ENCODE measurements at regions not wholly inside any gene's neighbourhood (a gene's known extent, or its start where the extent isn't known, plus 50 kb on each side); places are given as distances from the start of the nearest gene placed in this dataset.

DNA sequence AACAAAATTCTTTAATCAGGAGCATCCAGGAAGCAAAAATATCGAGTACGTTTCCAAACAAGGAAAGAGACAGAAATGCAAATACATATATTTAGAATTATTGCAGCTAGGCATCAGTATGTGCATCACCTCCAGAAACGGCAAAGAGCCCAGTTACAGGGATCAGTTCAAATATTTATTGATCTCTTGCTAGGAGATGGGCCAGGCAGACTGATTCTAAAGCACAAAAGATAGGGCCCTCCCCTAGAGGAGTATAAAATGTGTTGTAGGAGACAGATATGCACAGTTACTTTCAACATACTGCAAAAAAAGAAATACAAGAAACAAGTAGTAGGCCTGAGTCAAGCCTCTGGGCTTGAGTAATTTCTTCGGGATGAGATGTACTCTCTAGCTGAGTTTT, 80.7 kb upstream of the NHSL1 start:
- no peak for DNase-seq (ENCODE audit: low spot score)

DNA sequence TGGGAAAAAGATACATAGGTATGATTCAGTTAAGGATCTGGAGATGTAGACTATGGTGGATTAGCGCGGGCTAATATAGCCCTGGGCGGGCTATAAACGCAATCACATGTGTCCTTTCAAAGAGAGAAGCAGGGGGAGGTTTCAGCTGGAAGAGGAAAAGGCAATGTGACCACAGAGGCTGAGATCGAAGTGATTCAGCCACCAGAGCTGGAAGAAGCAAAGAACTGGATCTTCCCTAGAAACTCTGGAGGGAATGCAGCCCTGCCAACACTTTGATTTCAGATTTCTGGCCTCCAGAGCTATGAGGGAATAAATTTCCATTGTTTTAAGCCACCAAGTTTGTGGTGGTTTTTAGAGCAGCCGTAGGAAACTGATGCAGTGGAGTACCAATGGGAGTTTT, 81.5 kb upstream of the NHSL1 start:
- no peak for DNase-seq (ENCODE audit: low spot score)

DNA sequence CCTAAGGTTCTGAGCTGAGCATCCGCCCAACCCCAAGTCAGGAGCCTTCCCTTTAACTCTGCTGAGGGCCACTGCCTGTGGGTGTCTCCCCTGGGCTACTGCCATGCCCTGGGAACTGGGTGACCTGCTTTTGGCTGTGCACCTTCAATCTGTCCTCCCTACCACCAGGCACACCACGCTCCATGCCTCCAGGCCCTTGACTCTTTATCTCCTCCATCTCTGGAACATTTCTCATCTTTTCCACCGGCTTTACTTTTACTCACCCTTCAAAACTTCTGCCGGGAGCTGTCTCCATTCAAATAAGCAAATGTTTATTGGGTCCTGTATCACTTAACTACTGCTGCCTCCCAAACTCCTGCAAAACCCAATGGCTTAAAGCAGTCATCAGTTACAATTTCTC, 83.3 kb upstream of the NHSL1 start:
- no peak for DNase-seq (ENCODE audit: low spot score)

DNA sequence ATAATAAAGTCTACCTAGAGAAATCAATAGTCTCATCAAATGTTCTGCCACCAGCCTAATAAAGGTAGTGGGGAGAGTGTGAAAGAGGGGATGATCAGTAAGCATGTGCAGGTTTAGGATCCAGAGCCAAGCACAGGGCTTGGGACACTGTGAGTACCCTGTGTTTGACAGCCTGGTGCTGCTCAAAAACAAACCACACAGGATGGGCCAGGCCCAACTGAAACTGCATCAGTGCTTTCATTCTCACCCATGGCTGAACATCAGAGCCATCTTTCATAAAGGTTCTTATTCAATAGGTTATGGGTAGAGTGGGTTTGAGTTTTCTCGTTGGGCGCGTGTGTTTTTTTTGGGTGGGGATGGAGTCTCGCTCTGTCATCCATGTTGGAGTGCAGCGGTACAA, 87.3 kb upstream of the NHSL1 start:
- no peak for DNase-seq (ENCODE audit: low spot score)

GRCh38 chr6:138588805-138589434, 89.6 kb upstream of the NHSL1 start:
- DNase-seq (ENCODE audit: low spot score): peak; percentile 61

GRCh38 chr6:138590796-138591709, 91.8 kb upstream of the NHSL1 start:
- DNase-seq (ENCODE audit: low spot score): peak; percentile 52

DNA sequence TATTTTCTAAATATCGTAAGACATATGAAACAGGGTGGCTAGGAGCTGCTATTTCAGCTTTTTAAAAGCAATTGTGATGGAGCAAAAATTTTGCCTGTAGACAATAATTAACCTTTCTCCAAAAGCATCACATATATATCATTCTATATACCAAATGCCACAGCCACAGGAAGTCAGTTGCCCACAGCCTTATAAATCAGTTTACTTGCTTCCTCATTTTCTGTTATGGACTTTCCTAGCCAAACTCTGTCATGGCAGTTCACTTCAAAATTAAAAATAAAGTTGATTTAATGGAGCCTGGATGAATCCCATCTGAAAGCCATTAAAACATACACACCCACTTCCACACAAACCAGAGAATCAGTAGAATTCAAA, 93.4 kb upstream of the NHSL1 start:
- DNase-seq (ENCODE audit: low spot score): no peak

- no peak for DNase-seq (ENCODE audit: low spot score)
Observed at GRCh38 chr6:138593124-138593877, 94.0 kb upstream of the NHSL1 start.

GRCh38 chr6:138593909-138594757, 94.8 kb upstream of the NHSL1 start:
- no peak for DNase-seq (ENCODE audit: low spot score)

DNA sequence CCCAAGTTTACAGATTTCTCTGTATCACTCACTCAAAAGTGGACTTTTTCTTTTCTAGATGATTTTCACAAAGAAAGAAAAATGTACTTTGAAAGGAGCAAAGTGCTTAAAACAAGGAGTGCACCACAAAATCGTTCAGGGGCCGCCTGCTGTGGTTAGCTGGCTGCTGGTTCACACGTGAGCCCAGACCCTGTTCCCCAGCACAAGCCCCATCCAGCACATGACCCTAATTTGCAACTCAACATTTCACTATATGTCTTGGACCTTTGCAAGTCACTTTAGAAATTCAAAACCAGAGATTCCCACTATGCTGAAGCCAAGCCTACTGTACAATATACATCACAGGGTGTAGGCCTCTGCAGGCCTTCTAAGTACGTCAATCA, 95.5 kb upstream of the NHSL1 start:
- DNase-seq (ENCODE audit: low spot score): no peak

- no peak for DNase-seq (ENCODE audit: low spot score)
Observed at GRCh38 chr6:138596126-138596525, 96.8 kb upstream of the NHSL1 start.

DNA sequence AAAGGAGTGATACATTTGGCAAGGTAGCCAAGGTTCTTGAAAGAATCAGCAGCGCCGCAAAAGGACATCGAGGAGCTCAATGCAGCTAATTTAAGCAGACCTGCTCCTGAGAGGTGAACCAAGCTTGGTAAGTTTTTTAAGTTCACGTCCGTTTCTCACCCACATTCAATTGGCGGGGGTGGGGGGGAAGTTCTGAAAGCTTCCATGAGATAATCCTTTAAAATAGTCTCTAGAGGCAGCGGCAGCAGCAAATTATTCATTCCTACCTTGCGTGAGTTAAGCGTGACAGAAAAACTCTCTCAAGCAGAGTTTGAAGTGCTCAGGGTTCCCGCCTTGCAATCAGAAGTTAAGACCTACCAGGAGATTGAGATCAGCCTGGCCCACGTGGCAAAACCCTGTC, 97.3 kb upstream of the NHSL1 start:
- DNase-seq (ENCODE audit: low spot score): no peak

GRCh38 chr6:138597336-138597735, 98.0 kb upstream of the NHSL1 start:
- DNase-seq (ENCODE audit: low spot score): no peak

GRCh38 chr6:138598562-138599173, 99.4 kb upstream of the NHSL1 start:
- DNase-seq (ENCODE audit: low spot score): no peak

DNA sequence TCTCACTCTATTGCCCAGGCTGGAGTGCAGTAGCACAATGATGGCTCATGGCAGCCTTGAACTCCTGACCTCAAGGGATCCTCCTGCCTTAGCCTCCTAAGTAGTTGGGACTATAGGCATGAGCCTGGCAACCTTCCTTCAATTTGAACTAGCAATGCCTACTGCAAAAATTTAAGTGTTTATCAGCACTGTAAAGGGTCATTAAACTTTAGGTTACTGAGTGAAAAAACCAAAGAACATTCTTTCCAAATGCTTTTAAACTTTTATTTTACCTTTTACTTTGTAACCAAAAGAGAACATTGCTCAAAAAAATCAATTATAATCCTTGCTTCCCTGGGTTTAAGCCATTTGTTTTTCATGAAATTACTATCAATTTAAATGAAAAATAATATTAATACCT, 101.0 kb upstream of the NHSL1 start:
- no peak for DNase-seq (ENCODE audit: low spot score)

- DNase-seq (ENCODE audit: low spot score): no peak
Observed at GRCh38 chr6:138600726-138601125, 101.4 kb upstream of the NHSL1 start.

DNA sequence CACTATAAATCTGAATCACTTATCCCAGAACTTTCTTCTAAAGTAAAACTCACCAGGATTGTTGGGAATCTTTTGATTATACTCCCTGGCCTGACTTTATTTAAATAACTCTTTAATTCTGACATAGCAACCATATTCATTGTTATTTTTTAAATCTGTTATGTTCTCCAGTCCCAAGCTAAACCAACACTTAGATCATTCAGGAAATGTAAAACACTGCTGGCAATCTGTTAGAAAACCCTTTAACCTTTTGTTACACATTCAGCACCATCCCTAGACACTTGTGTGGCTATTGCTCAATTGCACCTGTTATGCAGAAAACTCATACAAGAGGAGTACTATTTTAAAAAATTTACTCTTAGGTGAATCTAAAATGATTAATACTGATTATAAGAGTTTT, 101.8 kb upstream of the NHSL1 start:
- no peak for DNase-seq (ENCODE audit: low spot score)

GRCh38 chr6:138605958-138606357, 106.7 kb upstream of the NHSL1 start:
- DNase-seq (ENCODE audit: low spot score): no peak

GRCh38 chr6:138607478-138608433, 108.5 kb upstream of the NHSL1 start:
- DNase-seq (ENCODE audit: low spot score): no peak

- no peak for DNase-seq (ENCODE audit: low spot score)
Observed at GRCh38 chr6:138608896-138609295, 109.6 kb upstream of the NHSL1 start.

Measured in globus pallidus (tissue), 1 donor.